Effector memory CD4-positive, alpha-beta T cell (primary cell): ENCODE measurements at regions not wholly inside any gene's neighbourhood (a gene's known extent, or its start where the extent isn't known, plus 50 kb on each side); places are given as distances from the start of the nearest gene placed in this dataset.
"Not testable (repeated sequence)": the region's sequence is repeated elsewhere in the genome, so short reads cannot be mapped to it uniquely, and the experiment has no call there.

Experiments used
- DNase-seq, 3 donors: peaks; one replicate each; pipeline ENCODE4 v3.0.0-alpha.2; 2020
- H3K27ac ChIP-seq: 2 replicates; pipeline ENCODE4 v1.7.0; 2013; ENCODE audit warnings: mild to moderate bottlenecking, low read length, moderate library complexity; ENCODE audit not compliant: insufficient read depth, poor library complexity, severe bottlenecking
- H3K27me3 ChIP-seq: replicated peaks from 2 replicates; pipeline ENCODE4 v1.7.0; 2013; ENCODE audit warnings: mild to moderate bottlenecking, low read length; ENCODE audit not compliant: insufficient read depth, control insufficient read depth, poor library complexity, severe bottlenecking
- H3K36me3 ChIP-seq: 2 replicates; pipeline ENCODE4 v1.7.0; 2013; ENCODE audit warnings: mild to moderate bottlenecking, low read length, moderate library complexity; ENCODE audit not compliant: control insufficient read depth, insufficient read depth
- H3K4me1 ChIP-seq: 2 replicates; pipeline ENCODE4 v1.7.0; 2013; ENCODE audit warnings: low read length, mild to moderate bottlenecking; ENCODE audit not compliant: control insufficient read depth, insufficient read depth, poor library complexity, severe bottlenecking
- H3K4me3 ChIP-seq: 2 replicates; pipeline ENCODE4 v1.7.0; 2013; ENCODE audit warnings: low read length, low read depth, mild to moderate bottlenecking; ENCODE audit not compliant: insufficient read depth, poor library complexity, severe bottlenecking
- H3K9me3 ChIP-seq: 2 replicates; pipeline ENCODE4 v1.7.0; 2013; ENCODE audit warnings: mild to moderate bottlenecking, low read length, moderate library complexity; ENCODE audit not compliant: control insufficient read depth

GRCh38 chr9:30020161-30020560, 2364.3 kb upstream of the ACO1 start:
- Histone ChIP-seq H3K9me3 (no peaks in the 10 kb centered on the region), H3K27me3 (no peaks in the 10 kb centered on the region), H3K27ac (no peak overlapping the region), H3K4me3 (no peak overlapping the region), H3K4me1 (no peaks in the 10 kb centered on the region), H3K36me3 (no peaks in the 10 kb centered on the region)
- no peak for DNase-seq

- Histone ChIP-seq H3K4me3 (no peak overlapping the region), H3K27me3 (no peaks in the 10 kb centered on the region), H3K36me3 (no peaks in the 10 kb centered on the region), H3K27ac (no peak overlapping the region), H3K4me1 (no peaks in the 10 kb centered on the region), H3K9me3 (no peaks in the 10 kb centered on the region)
- no peak for DNase-seq
Observed at GRCh38 chr9:30035761-30036160, 2348.7 kb upstream of the ACO1 start.

- Histone ChIP-seq H3K4me1 (no peaks in the 10 kb centered on the region), H3K27me3 (no peaks in the 10 kb centered on the region), H3K36me3 (no peaks in the 10 kb centered on the region), H3K27ac (no peak overlapping the region), H3K4me3 (no peak overlapping the region), H3K9me3 (no peaks in the 10 kb centered on the region)
- no peak for DNase-seq
Observed at GRCh38 chr9:30036558-30036957, 2347.9 kb upstream of the ACO1 start.

GRCh38 chr9:30039712-30040111, 2344.7 kb upstream of the ACO1 start:
- H3K27ac ChIP-seq, result no peak overlapping the region
- no peaks in the 10 kb centered on the region for H3K36me3 ChIP-seq
- no peak overlapping the region for H3K4me3 ChIP-seq
- H3K27me3 ChIP-seq, result no peaks in the 10 kb centered on the region
- H3K4me1 ChIP-seq, result no peaks in the 10 kb centered on the region
- H3K9me3 ChIP-seq, result no peaks in the 10 kb centered on the region
- DNase-seq, result no peak

- no peaks in the 10 kb centered on the region for H3K4me1 ChIP-seq
- no peaks in the 10 kb centered on the region for H3K36me3 ChIP-seq
- no peak for DNase-seq
- H3K27ac ChIP-seq, result no peak overlapping the region
- no peaks in the 10 kb centered on the region for H3K27me3 ChIP-seq
- H3K9me3 ChIP-seq, result no peaks in the 10 kb centered on the region
- no peak overlapping the region for H3K4me3 ChIP-seq
Observed at GRCh38 chr9:30048396-30048795, 2336.0 kb upstream of the ACO1 start.

- Histone ChIP-seq H3K27ac (no peak overlapping the region), H3K27me3 (no peaks in the 10 kb centered on the region), H3K36me3 (no peaks in the 10 kb centered on the region), H3K4me3 (no peak overlapping the region), H3K4me1 (no peaks in the 10 kb centered on the region), H3K9me3 (no peaks in the 10 kb centered on the region)
- DNase-seq, result no peak
Observed at GRCh38 chr9:30058463-30058862, 2326.0 kb upstream of the ACO1 start.

- no peaks in the 10 kb centered on the region for H3K36me3 ChIP-seq
- H3K4me3 ChIP-seq, result no peak overlapping the region
- no peaks in the 10 kb centered on the region for H3K4me1 ChIP-seq
- no peak for DNase-seq
- no peak overlapping the region for H3K27ac ChIP-seq
- no peaks in the 10 kb centered on the region for H3K27me3 ChIP-seq
- no peaks in the 10 kb centered on the region for H3K9me3 ChIP-seq
Observed at GRCh38 chr9:30060976-30061375, 2323.5 kb upstream of the ACO1 start.

- Histone ChIP-seq H3K4me1 (no peaks in the 10 kb centered on the region), H3K27ac (no peak overlapping the region), H3K27me3 (no peaks in the 10 kb centered on the region), H3K36me3 (no peaks in the 10 kb centered on the region), H3K4me3 (no peak overlapping the region), H3K9me3 (no peaks in the 10 kb centered on the region)
- DNase-seq, result no peak
Observed at GRCh38 chr9:30065888-30066287, 2318.6 kb upstream of the ACO1 start.

- H3K4me1 ChIP-seq, H3K27ac ChIP-seq, H3K9me3 ChIP-seq, H3K4me3 ChIP-seq, DNase-seq, H3K27me3 ChIP-seq, H3K36me3 ChIP-seq: not testable (repeated sequence)
Observed at GRCh38 chr9:30069236-30069635, 2315.2 kb upstream of the ACO1 start.

GRCh38 chr9:30075022-30075421, 2309.4 kb upstream of the ACO1 start:
- H3K27me3 ChIP-seq, result no peaks in the 10 kb centered on the region
- H3K4me1 ChIP-seq, result no peaks in the 10 kb centered on the region
- H3K9me3 ChIP-seq, result no peaks in the 10 kb centered on the region
- H3K36me3 ChIP-seq, result no peaks in the 10 kb centered on the region
- H3K27ac ChIP-seq, result no peak overlapping the region
- H3K4me3 ChIP-seq, result no peak overlapping the region
- no peak for DNase-seq
